ENCODE measurements at regions not wholly inside any gene's neighbourhood (a gene's known extent, or its start where the extent isn't known, plus 50 kb on each side); places are given as distances from the start of the nearest gene placed in this dataset.

- H3K4me2 ChIP-seq, result no peak overlapping the region
- H3K4me3 ChIP-seq (ENCODE audit: low read depth in 2 of 2, low read length in 1 of 2), result no peak overlapping the region
- WGBS (ENCODE audit: low lambda C conversion rate), result 49% methylated on average over 2 of the region's 2 CpGs
- no peaks in the 10 kb centered on the region for H3K36me3 ChIP-seq (replicated peaks in 1 of 2; ENCODE audit: control insufficient read depth in 1 of 2, insufficient read depth in 2 of 2, low read length in 1 of 2)
- DNase-seq, result no peak
- no peak overlapping the region for H3K27ac ChIP-seq (ENCODE audit: low read depth in 2 of 2, low read length in 1 of 2)
- TF ChIP-seq NFIC (IDR thresholded peaks at IDR 0.05; ENCODE audit: borderline replicate concordance), result no peak
- TF ChIP-seq EP300 (IDR thresholded peaks at IDR 0.05; ENCODE audit: borderline replicate concordance in 1 of 2, low read depth in 1 of 2, low read length in 1 of 2), result no peak
- no peak for TF ChIP-seq TEAD4 (IDR thresholded peaks at IDR 0.05; ENCODE audit: borderline replicate concordance, insufficient read depth)
- no peak for TF ChIP-seq MEF2A (IDR thresholded peaks at IDR 0.05; ENCODE audit: borderline replicate concordance, low read depth)
- TF ChIP-seq CHD2 (IDR thresholded peaks at IDR 0.05; ENCODE audit: low read length, partially characterized antibody), result no peak
- TF ChIP-seq, protein P1, sequence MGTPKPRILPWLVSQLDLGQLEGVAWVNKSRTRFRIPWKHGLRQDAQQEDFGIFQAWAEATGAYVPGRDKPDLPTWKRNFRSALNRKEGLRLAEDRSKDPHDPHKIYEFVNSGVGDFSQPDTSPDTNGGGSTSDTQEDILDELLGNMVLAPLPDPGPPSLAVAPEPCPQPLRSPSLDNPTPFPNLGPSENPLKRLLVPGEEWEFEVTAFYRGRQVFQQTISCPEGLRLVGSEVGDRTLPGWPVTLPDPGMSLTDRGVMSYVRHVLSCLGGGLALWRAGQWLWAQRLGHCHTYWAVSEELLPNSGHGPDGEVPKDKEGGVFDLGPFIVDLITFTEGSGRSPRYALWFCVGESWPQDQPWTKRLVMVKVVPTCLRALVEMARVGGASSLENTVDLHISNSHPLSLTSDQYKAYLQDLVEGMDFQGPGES (IDR thresholded peaks at IDR 0.05; ENCODE audit: low read depth, low read length), result no peak
- TF ChIP-seq YY1 (IDR thresholded peaks at IDR 0.05; ENCODE audit: low read depth), result no peak
- no peak for TF ChIP-seq RFX5 (IDR thresholded peaks at IDR 0.05; ENCODE audit: low read length)
- TF ChIP-seq FOXJ3 (CRISPR knock-in tag; IDR thresholded peaks at IDR 0.05), result no peak
- TF ChIP-seq NRF1 (IDR thresholded peaks at IDR 0.05; ENCODE audit: low read depth, low read length), result no peak
- no peak for TF ChIP-seq CTCF (IDR thresholded peaks at IDR 0.05)
- no peaks in the 10 kb centered on the region for H3K9me2 ChIP-seq
- no peak overlapping the region for H2AFZ ChIP-seq (ENCODE audit: low read depth)
- H4K20me1 ChIP-seq (ENCODE audit: insufficient read depth), result no peaks in the 10 kb centered on the region
- ChIA-PET POLR2A (no interaction called here), CTCF (no interaction called here)
- H3K9ac ChIP-seq, result no peak overlapping the region
- H3K4me1 ChIP-seq (ENCODE audit: control insufficient read depth in 1 of 2, insufficient read depth in 2 of 2, low read depth in 1 of 2, low read length in 1 of 2), result peaks cover 0 to 9% of the 10 kb centered on the region in 2 experiments; a peak in 1 of 4 replicates
- H3K79me2 ChIP-seq (ENCODE audit: insufficient read depth), result no peaks in the 10 kb centered on the region
- H3K27me3 ChIP-seq (ENCODE audit: insufficient read depth), result 0 out of 2 replicates have a peak, but pooled peaks cover 5% of the 10 kb centered on the region
- H3F3A ChIP-seq (replicated peaks; ENCODE audit: insufficient read depth), result no peaks in the 10 kb centered on the region
- no peaks in the 10 kb centered on the region for H3K9me3 ChIP-seq
These were observed 172.7 kb downstream of the FAM43A start for GRCh38 chr3:194858382-194858781.

GRCh38 chr3:194860725-194861124, 175.0 kb downstream of the FAM43A start:
- POLR2A ChIA-PET, result no interaction called here
- CTCF ChIA-PET, result interaction anchor here (1.0 to 1.7 kb wide), 4 partner anchors 10 to 320 kb away, joined by 3 to 5 read pairs (median 3); no protein-coding TSS in a partner anchor
- 77% methylated on average over 9 of the region's 9 CpGs for WGBS (ENCODE audit: low lambda C conversion rate)

More at GRCh38 chr3:194860725-194861124, 175.0 kb downstream of the FAM43A start:
- no peak for DNase-seq
- Histone ChIP-seq H3K4me3 (ENCODE audit: low read depth in 2 of 2, low read length in 1 of 2) (no peak overlapping the region), H3K79me2 (ENCODE audit: insufficient read depth) (no peaks in the 10 kb centered on the region), H3K4me1 (ENCODE audit: control insufficient read depth in 1 of 2, insufficient read depth in 2 of 2, low read depth in 1 of 2, low read length in 1 of 2) (no peaks in the 10 kb centered on the region), H3K9me3 (no peaks in the 10 kb centered on the region), H3K4me2 (no peak overlapping the region), H3K27ac (ENCODE audit: low read depth in 2 of 2, low read length in 1 of 2) (no peak overlapping the region), H3K36me3 (replicated peaks in 1 of 2; ENCODE audit: control insufficient read depth in 1 of 2, insufficient read depth in 2 of 2, low read length in 1 of 2) (no peaks in the 10 kb centered on the region), H3F3A (replicated peaks; ENCODE audit: insufficient read depth) (no peaks in the 10 kb centered on the region), H3K27me3 (ENCODE audit: insufficient read depth) (0 out of 2 replicates have a peak, but pooled peaks cover 6% of the 10 kb centered on the region), H3K9ac (no peak overlapping the region), H4K20me1 (ENCODE audit: insufficient read depth) (no peaks in the 10 kb centered on the region), H3K9me2 (no peaks in the 10 kb centered on the region), H2AFZ (ENCODE audit: low read depth) (no peak overlapping the region)
- TF ChIP-seq POLR2AphosphoS5 (IDR thresholded peaks at IDR 0.05; ENCODE audit: low read depth, low read length), result no peak
- no peak for TF ChIP-seq TAF1 (IDR thresholded peaks at IDR 0.05; ENCODE audit: borderline replicate concordance, low read depth, low read length)
- TF ChIP-seq YY1 (IDR thresholded peaks at IDR 0.05; ENCODE audit: low read depth), result no peak
- no peak for TF ChIP-seq EP300 (IDR thresholded peaks at IDR 0.05; ENCODE audit: borderline replicate concordance in 1 of 2, low read depth in 1 of 2, low read length in 1 of 2)
- TF ChIP-seq USF1 (IDR thresholded peaks at IDR 0.05; ENCODE audit: borderline replicate concordance, low read depth), result no peak
- TF ChIP-seq RCOR1 (IDR thresholded peaks at IDR 0.05; ENCODE audit: low read length), result no peak
- no peak for TF ChIP-seq NFIC (IDR thresholded peaks at IDR 0.05; ENCODE audit: borderline replicate concordance)
- TF ChIP-seq SIN3A (IDR thresholded peaks at IDR 0.05; ENCODE audit: borderline replicate concordance, low read depth, low read length), result no peak
- no peak for TF ChIP-seq MAX (IDR thresholded peaks at IDR 0.05; ENCODE audit: low read depth)
